Sigmoid colon (tissue), 6 donors: ENCODE measurements at regions not wholly inside any gene's neighbourhood (a gene's known extent, or its start where the extent isn't known, plus 50 kb on each side); places are given as distances from the start of the nearest gene placed in this dataset.

Experiments
- DNase-seq: peaks from one replicate; pipeline ENCODE4 v3.0.0-alpha.2; 2019
- H3K27ac ChIP-seq, 4 donors: fragments of 200-600 bp; sonication (generic); one replicate each; pipeline ENCODE4 v1.5.1; 2016 to 2019; ENCODE audit warnings: mild to moderate bottlenecking in 1 of 4
- H3K27me3 ChIP-seq, 3 donors: fragments of 200-600 bp; sonication (generic); one replicate each; pipeline ENCODE4 v1.5.1; 2019; ENCODE audit warnings: mild to moderate bottlenecking in 1 of 3
- H3K36me3 ChIP-seq, 4 donors: fragments of 200-600 bp; sonication (generic); one replicate each; pipeline ENCODE4 v1.5.1; 2016 to 2019
- H3K4me1 ChIP-seq, 4 donors: fragments of 200-600 bp; sonication (generic); one replicate each; pipeline ENCODE4 v1.5.1; 2017 to 2019
- H3K4me3 ChIP-seq, 4 donors: fragments of 200-600 bp; sonication (generic); one replicate each; pipeline ENCODE4 v1.5.1; 2017 to 2019; ENCODE audit warnings: mild to moderate bottlenecking in 2 of 4, moderate library complexity in 1 of 4
- H3K9me3 ChIP-seq, 4 donors: fragments of 200-600 bp in 3 of 4; sonication (generic) in 3 of 4; one replicate each; pipeline versions ENCODE4 v1.5.1 to v1.6.1; 2013 to 2019
- EP300 ChIP-seq, 4 donors: sonication (generic); formaldehyde crosslinking; IDR thresholded peaks; one replicate each; pipeline ENCODE4 v1.6.1; 2017; ENCODE audit warnings: antibody characterized with exemption in 4 of 4
- POLR2A ChIP-seq, 2 donors: fragments of 450-650 bp; IDR thresholded peaks; one replicate each; pipeline ENCODE4 v1.6.1; 2016; ENCODE audit warnings: antibody characterized with exemption in 2 of 2, mild to moderate bottlenecking in 2 of 2, moderate library complexity in 2 of 2
- POLR2AphosphoS5 ChIP-seq, 4 donors: sonication (generic); formaldehyde crosslinking; IDR thresholded peaks; one replicate each; pipeline ENCODE4 v1.6.1; 2017; ENCODE audit warnings: antibody characterized with exemption in 4 of 4
- WGBS, 2 donors: extraction: QIAGEN DNeasy Blood & Tissue Kit; methylation state at CpG; one replicate each; pipeline ENCODE4 v1.1.7; 2013; 5-methylcytosine and 5-hydroxymethylcytosine counted together
- intact Hi-C: fragments of 100-400 bp; cut with DNase I; formaldehyde crosslinking; loops from one replicate; pipeline ENCODE4 v1.15.1; 2023
- TF ChIP-seq, protein P1 (sequence below), 4 experiments: fragments of 450-650 bp in 3 of 4; fragments of 200-600 bp in 1 of 4; IDR thresholded peaks; one replicate each; pipeline ENCODE4 v1.5.1; 2016 to 2019; ENCODE audit warnings: antibody characterized with exemption in 4 of 4, mild to moderate bottlenecking in 3 of 4, moderate library complexity in 2 of 4
- donor health status: healthy with polysubstance abuse.
- donor health status: healthy.

DNA sequence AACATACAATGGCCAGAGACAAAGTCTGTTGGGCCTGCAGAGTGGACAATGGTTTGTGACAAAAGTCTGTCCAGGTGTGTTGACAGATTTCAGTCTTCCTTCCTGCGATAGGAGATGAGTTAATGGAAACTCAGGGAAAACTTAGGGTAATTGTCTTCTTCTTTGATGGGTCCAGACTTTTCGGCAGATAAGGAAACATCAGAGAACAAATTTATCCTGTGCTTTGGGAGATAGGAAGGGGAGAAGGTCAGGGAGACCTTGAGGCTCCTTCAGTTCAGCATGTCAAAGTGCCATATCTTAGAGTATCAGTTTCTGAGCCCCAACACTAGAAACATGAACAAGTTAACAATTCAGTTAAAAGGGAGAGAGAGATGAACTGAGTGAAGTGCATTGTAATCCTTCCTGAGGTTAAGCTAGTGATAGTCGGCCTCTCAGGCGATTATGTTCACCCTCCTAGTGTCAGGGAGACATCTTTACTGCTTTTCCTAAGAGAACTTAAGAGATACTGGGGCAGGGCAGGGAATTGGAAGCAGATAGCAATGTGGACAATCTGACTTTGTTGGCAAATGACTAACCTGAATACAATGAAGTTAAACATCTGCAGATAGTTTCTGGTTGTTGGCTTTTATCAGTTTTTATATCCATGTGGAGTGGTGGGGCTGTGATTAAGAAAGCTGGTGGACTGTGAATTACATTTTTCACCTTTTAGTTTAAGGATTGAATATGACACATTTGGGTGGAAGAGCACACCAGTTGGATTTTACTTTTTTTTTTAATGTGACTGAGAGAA is 248.8 kb upstream of the FN1 start:
- DNase-seq = no peak
- Histone ChIP-seq H3K36me3 (no peaks in the 10 kb centered on the region), H3K4me3 (no peak overlapping the region), H3K4me1 (peaks cover 0 to 8% (median 3%) of the 10 kb centered on the region in 4 donors), H3K27ac (peak overlapping the region in 2 of 4 donors; percentile 16 to 54), H3K9me3 (no peaks in the 10 kb centered on the region), H3K27me3 (no peaks in the 10 kb centered on the region)
- WGBS, 2 donors = 78 to 83% methylated on average over 4 of the region's 4 CpGs
- intact Hi-C loops = no loop called here
- TF ChIP-seq POLR2AphosphoS5 (IDR thresholded peaks at IDR 0.05) = no peak

GRCh38 chr2:215683295-215683694 is 247.4 kb upstream of the FN1 start:
- no peaks in the 10 kb centered on the region for H3K9me3 ChIP-seq
- intact Hi-C loops = no loop called here
- no peaks in the 10 kb centered on the region for H3K27me3 ChIP-seq
- H3K4me1 ChIP-seq = peaks cover 0 to 8% (median 2%) of the 10 kb centered on the region in 4 donors
- TF ChIP-seq POLR2AphosphoS5 (IDR thresholded peaks at IDR 0.05) = no peak
- TF ChIP-seq, protein P1, sequence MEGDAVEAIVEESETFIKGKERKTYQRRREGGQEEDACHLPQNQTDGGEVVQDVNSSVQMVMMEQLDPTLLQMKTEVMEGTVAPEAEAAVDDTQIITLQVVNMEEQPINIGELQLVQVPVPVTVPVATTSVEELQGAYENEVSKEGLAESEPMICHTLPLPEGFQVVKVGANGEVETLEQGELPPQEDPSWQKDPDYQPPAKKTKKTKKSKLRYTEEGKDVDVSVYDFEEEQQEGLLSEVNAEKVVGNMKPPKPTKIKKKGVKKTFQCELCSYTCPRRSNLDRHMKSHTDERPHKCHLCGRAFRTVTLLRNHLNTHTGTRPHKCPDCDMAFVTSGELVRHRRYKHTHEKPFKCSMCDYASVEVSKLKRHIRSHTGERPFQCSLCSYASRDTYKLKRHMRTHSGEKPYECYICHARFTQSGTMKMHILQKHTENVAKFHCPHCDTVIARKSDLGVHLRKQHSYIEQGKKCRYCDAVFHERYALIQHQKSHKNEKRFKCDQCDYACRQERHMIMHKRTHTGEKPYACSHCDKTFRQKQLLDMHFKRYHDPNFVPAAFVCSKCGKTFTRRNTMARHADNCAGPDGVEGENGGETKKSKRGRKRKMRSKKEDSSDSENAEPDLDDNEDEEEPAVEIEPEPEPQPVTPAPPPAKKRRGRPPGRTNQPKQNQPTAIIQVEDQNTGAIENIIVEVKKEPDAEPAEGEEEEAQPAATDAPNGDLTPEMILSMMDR (IDR thresholded peaks at IDR 0.05) = no peak
- TF ChIP-seq EP300 (IDR thresholded peaks at IDR 0.05) = no peak
- TF ChIP-seq POLR2A (IDR thresholded peaks at IDR 0.05) = no peak
- WGBS, 2 donors = 56 to 85% methylated on average over 4 of the region's 4 CpGs
- DNase-seq = no peak
- H3K4me3 ChIP-seq = no peak overlapping the region
- no peak overlapping the region for H3K27ac ChIP-seq
- no peaks in the 10 kb centered on the region for H3K36me3 ChIP-seq

DNA sequence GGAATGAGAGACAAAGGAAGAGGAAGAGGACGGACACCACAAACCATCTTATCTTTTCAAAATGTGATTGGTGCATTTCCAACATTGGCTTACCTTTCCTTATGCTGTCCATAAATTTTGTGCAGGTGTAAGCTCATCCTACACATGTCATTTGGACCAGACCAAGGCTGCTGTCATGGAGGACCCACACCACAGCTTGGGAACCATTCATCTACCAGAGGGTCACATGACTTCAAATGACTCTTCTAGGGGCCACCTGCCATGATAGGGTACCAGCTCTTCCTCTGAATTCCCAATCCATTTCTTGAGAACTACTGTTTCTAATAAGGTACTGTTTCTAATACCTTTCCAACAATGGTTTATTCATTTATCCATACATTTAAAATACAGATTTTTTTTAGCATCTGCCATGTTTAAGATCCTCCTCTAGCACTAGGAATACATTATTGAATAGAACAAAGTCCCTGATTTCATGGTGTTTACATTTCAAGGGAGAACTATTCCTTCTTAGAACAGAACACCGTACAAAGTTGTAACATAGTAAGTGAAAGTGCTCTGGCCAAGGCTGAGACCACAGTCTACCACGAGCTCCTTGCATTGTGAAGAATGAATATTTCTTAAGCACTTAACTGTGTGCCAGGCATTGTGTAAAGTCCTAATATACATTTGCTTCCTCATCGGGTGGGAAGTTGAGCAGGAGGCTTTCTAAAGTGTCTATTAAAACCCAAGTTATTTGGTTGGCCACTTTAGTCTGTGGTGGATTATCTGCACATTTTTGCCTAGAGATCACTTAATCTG is 246.1 kb upstream of the FN1 start:
- H3K36me3 ChIP-seq = no peaks in the 10 kb centered on the region
- WGBS, 2 donors = 70 to 76% methylated on average over 4 of the region's 4 CpGs

GRCh38 chr2:215680605-215681598 is 245.0 kb upstream of the FN1 start:
- no peak overlapping the region for H3K27ac ChIP-seq
- H3K36me3 ChIP-seq = no peaks in the 10 kb centered on the region
- WGBS, 2 donors = 49 to 77% methylated on average over 6 of the region's 6 CpGs
- H3K27me3 ChIP-seq = no peaks in the 10 kb centered on the region
- H3K9me3 ChIP-seq = no peaks in the 10 kb centered on the region
- no peak for DNase-seq
- peaks cover 0 to 8% (median 0%) of the 10 kb centered on the region in 4 donors for H3K4me1 ChIP-seq
- intact Hi-C loops = no loop called here
- no peak overlapping the region for H3K4me3 ChIP-seq
- TF ChIP-seq POLR2A (IDR thresholded peaks at IDR 0.05) (no peak), POLR2AphosphoS5 (IDR thresholded peaks at IDR 0.05) (peak in 2 of 4 donors; percentile 27 to 32)

More for the DNA sequence above, 246.1 kb upstream of the FN1 start:
- Histone ChIP-seq H3K4me1 (peaks cover 0 to 8% (median 0%) of the 10 kb centered on the region in 4 donors), H3K27ac (peak overlapping the region in 2 of 4 donors; percentile 3 to 46), H3K27me3 (no peaks in the 10 kb centered on the region), H3K9me3 (no peaks in the 10 kb centered on the region), H3K4me3 (no peak overlapping the region)
- intact Hi-C loops = no loop called here
- no peak for DNase-seq
- TF ChIP-seq, protein P1 (IDR thresholded peaks at IDR 0.05) = no peak
- no peak for TF ChIP-seq POLR2AphosphoS5 (IDR thresholded peaks at IDR 0.05)
- TF ChIP-seq POLR2A (IDR thresholded peaks at IDR 0.05) = no peak
- no peak for TF ChIP-seq EP300 (IDR thresholded peaks at IDR 0.05)

DNA sequence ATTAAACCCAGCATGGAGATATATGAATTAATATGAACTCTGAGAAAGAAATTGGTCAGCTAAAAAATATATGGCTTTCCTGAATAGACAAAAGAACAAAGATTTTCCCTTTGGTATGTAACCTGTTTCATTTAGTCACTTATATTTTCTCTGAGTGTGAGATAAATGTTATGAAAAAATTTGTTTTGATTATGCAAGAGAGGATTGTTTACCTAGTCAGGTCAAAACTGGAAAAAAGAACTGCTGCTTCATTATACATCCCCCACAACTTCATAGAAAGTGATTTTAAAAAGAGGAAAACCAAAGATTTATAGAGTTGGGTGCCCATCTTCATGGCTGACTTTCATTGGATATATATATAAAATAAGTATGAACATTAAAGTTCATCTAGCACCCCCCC is 242.2 kb upstream of the FN1 start:
- DNase-seq = no peak
- Histone ChIP-seq H3K36me3 (no peaks in the 10 kb centered on the region), H3K27ac (no peak overlapping the region), H3K9me3 (no peaks in the 10 kb centered on the region), H3K4me3 (no peak overlapping the region), H3K27me3 (no peaks in the 10 kb centered on the region), H3K4me1 (peaks cover 0 to 4% (median 0%) of the 10 kb centered on the region in 4 donors)
- intact Hi-C loops = no loop called here
- TF ChIP-seq POLR2A (IDR thresholded peaks at IDR 0.05) = no peak
- TF ChIP-seq POLR2AphosphoS5 (IDR thresholded peaks at IDR 0.05) = no peak
- no peak for TF ChIP-seq EP300 (IDR thresholded peaks at IDR 0.05)
- TF ChIP-seq, protein P1 (IDR thresholded peaks at IDR 0.05) = no peak
